ENCODE measurements at regions not wholly inside any gene's neighbourhood (a gene's known extent, or its start where the extent isn't known, plus 50 kb on each side); places are given as distances from the start of the nearest gene placed in this dataset.

DNA sequence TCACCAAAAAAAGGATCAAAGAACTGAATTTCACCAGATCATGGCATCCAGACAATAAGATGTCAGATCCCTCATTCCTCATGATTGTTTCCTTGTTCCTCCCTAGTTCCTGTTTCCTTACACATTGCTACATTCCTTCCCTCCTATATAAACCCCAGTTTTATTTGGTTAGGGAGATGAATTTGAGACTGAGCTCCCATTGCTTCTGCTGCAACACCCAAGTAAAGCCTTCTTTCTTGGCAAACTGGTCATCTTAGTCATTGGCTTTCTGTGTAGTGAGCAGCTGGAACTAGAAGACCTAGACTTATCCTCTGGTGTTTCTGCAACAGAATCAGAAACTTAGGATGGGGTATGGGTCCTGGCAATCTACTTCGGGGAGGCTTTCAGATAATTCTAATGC lies 217.9 kb downstream of the NOVA1 start:
- H3K4me1 ChIP-seq = no peaks in the 10 kb centered on the region
- no peak for DNase-seq
- WGBS, 5 donors = 81 to 97% (median 91%) methylated on average over 1 of the region's 1 CpG
- no peak for TF ChIP-seq POLR2A (IDR thresholded peaks at IDR 0.05)
- H3K27me3 ChIP-seq (replicated peaks in 1 of 7) = no peaks in the 10 kb centered on the region
- no peak overlapping the region for H3K4me3 ChIP-seq
- H3K9me3 ChIP-seq = peaks cover 0 to 5% (median 0%) of the 10 kb centered on the region in 8 donors
- intact Hi-C loops (cut with DNase I; ENCODE audit: low total_unique reads) = no loop called here
- H3K27ac ChIP-seq = no peak overlapping the region
- no peaks in the 10 kb centered on the region for H3K36me3 ChIP-seq

DNA sequence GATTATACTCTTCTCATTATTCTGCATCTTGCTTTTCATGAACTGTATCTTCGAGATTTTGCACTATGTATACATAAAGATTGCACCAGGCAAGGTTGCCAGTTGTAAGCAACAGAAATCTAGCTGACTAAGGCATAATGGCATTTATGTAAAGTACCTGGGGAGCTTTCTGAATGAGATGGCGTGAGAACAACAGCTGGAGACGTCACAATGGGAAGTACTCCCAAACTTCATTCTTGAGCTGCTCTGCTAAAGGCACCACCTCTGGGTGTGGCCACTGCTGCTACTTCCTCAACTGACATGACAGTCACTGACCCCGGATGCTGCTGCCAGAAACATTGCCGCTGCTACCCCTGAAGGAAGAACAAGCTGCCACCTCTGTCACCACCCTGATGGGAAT lies 220.7 kb downstream of the NOVA1 start:
- WGBS, 5 donors = 51 to 63% (median 60%) methylated on average over 5 of the region's 5 CpGs

DNA sequence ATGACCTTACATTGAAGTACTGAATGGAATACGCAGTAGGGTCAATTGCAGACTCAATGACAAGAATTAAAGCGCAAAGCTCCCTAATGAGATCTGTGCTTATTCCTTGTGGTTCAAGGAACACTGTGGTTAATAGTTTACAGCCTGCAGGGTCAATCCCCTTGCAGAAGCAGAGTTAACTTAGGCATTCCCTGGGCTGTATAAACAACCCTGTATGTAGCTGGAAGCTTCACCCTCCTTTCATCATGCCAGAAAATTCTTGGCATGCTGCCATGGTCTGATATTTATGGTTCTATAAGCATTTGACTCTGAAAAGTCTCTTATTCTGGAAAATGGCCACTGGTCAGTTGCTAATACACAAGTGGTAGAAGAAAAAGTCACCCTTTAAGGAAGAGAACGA lies 227.7 kb downstream of the NOVA1 start:
- no peak for DNase-seq
- Histone ChIP-seq H3K4me1 (no peaks in the 10 kb centered on the region), H3K4me3 (no peak overlapping the region), H3K36me3 (no peaks in the 10 kb centered on the region), H3K27ac (no peak overlapping the region), H3K27me3 (replicated peaks in 1 of 7) (no peaks in the 10 kb centered on the region), H3K9me3 (peaks cover 0 to 4% (median 0%) of the 10 kb centered on the region in 8 donors)
- WGBS, 5 donors = 61 to 81% (median 79%) methylated on average over 3 of the region's 3 CpGs
- intact Hi-C loops (cut with DNase I; ENCODE audit: low total_unique reads) = no loop called here
- TF ChIP-seq POLR2AphosphoS5 (IDR thresholded peaks at IDR 0.05) (no peak), POLR2A (IDR thresholded peaks at IDR 0.05) (no peak)
- TF ChIP-seq, protein P1, sequence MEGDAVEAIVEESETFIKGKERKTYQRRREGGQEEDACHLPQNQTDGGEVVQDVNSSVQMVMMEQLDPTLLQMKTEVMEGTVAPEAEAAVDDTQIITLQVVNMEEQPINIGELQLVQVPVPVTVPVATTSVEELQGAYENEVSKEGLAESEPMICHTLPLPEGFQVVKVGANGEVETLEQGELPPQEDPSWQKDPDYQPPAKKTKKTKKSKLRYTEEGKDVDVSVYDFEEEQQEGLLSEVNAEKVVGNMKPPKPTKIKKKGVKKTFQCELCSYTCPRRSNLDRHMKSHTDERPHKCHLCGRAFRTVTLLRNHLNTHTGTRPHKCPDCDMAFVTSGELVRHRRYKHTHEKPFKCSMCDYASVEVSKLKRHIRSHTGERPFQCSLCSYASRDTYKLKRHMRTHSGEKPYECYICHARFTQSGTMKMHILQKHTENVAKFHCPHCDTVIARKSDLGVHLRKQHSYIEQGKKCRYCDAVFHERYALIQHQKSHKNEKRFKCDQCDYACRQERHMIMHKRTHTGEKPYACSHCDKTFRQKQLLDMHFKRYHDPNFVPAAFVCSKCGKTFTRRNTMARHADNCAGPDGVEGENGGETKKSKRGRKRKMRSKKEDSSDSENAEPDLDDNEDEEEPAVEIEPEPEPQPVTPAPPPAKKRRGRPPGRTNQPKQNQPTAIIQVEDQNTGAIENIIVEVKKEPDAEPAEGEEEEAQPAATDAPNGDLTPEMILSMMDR (IDR thresholded peaks at IDR 0.05 in 8 of 11, conservative IDR thresholded peaks at IDR 0.05 in 3 of 11) = no peak

More for the DNA sequence above, 220.7 kb downstream of the NOVA1 start:
- no peak for DNase-seq
- H3K36me3 ChIP-seq = no peaks in the 10 kb centered on the region
- H3K4me3 ChIP-seq = no peak overlapping the region
- intact Hi-C loops (cut with DNase I; ENCODE audit: low total_unique reads) = no loop called here
- H3K4me1 ChIP-seq = no peaks in the 10 kb centered on the region
- no peaks in the 10 kb centered on the region for H3K27me3 ChIP-seq (replicated peaks in 1 of 7)
- no peaks in the 10 kb centered on the region for H3K9me3 ChIP-seq
- H3K27ac ChIP-seq = no peak overlapping the region
- TF ChIP-seq POLR2A (IDR thresholded peaks at IDR 0.05) = no peak
- TF ChIP-seq, protein P1 (IDR thresholded peaks at IDR 0.05 in 8 of 11, conservative IDR thresholded peaks at IDR 0.05 in 3 of 11) = no peak
- no peak for TF ChIP-seq POLR2AphosphoS5 (IDR thresholded peaks at IDR 0.05)

DNA sequence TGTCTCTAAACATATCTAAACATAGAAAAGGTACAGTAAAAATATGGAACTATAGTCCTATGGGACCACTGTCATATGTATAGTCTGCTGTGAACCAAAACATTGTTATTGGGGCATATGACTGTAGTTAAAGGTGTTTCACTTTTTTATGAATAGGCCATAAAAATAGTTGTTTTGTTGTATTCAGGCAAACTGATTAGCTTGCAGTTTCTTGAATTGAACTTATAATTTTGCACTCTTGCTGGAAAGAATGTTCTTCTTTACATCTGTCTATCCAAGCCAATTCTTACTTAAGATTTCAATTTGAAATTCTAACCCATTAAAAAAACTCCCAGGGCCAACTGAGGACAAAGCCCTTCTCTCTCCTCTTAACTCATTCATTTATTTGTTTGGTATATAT lies 234.1 kb downstream of the NOVA1 start:
- intact Hi-C loops (cut with DNase I; ENCODE audit: low total_unique reads) = no loop called here
- H3K9me3 ChIP-seq = peaks cover 0 to 4% (median 0%) of the 10 kb centered on the region in 8 donors
- no peaks in the 10 kb centered on the region for H3K4me1 ChIP-seq
- no peak for DNase-seq
- no peaks in the 10 kb centered on the region for H3K27me3 ChIP-seq (replicated peaks in 1 of 7)
- H3K36me3 ChIP-seq = no peaks in the 10 kb centered on the region
- TF ChIP-seq POLR2AphosphoS5 (IDR thresholded peaks at IDR 0.05) (no peak), POLR2A (IDR thresholded peaks at IDR 0.05) (no peak)
- TF ChIP-seq, protein P1 (IDR thresholded peaks at IDR 0.05 in 8 of 11, conservative IDR thresholded peaks at IDR 0.05 in 3 of 11) = no peak
- H3K27ac ChIP-seq = no peak overlapping the region
- H3K4me3 ChIP-seq = no peak overlapping the region

DNA sequence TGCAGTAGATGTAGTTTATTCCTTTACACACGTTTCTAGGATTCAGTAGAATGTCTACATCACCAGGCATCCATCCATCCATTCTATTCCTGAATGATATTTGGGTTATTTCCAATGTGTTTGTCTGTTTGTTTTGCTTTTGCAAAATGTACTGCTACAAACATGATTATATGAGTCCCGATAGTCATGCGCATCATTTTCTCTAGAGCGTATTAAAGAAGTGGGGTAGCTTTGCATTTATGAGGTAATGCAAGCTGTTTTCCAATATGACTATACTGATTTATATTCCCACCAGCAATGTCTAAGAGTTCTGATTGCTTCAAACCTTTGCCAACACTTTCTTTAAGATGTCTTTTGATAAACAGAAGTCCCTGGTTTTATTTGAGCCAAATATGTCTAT lies 253.2 kb downstream of the NOVA1 start:
- H3K36me3 ChIP-seq = no peaks in the 10 kb centered on the region
- no peak for DNase-seq

More for the DNA sequence above, 253.2 kb downstream of the NOVA1 start:
- Histone ChIP-seq H3K4me1 (no peaks in the 10 kb centered on the region), H3K27me3 (replicated peaks in 1 of 7) (no peaks in the 10 kb centered on the region), H3K27ac (no peak overlapping the region), H3K9me3 (peaks cover 0 to 9% (median 5%) of the 10 kb centered on the region in 8 donors), H3K4me3 (no peak overlapping the region)
- 85 to 91% (median 87%) methylated on average over 4 of the region's 4 CpGs for WGBS, 5 donors
- TF ChIP-seq POLR2A (IDR thresholded peaks at IDR 0.05) (no peak), POLR2AphosphoS5 (IDR thresholded peaks at IDR 0.05) (no peak)
- TF ChIP-seq, protein P1 (IDR thresholded peaks at IDR 0.05 in 8 of 11, conservative IDR thresholded peaks at IDR 0.05 in 3 of 11) = no peak
- intact Hi-C loops (cut with DNase I; ENCODE audit: low total_unique reads) = no loop called here
